Pancreas (tissue), 10 donors: ENCODE measurements at regions not wholly inside any gene's neighbourhood (a gene's known extent, or its start where the extent isn't known, plus 50 kb on each side); places are given as distances from the start of the nearest gene placed in this dataset.

Experiments
- ATAC-seq, 4 donors: fragments of 200-7000 bp; cut with Tn5 transposase; one replicate each; pipeline versions ENCODE4 v1.8.0 to v1.9.1; 2020; ENCODE audit warnings: mild to moderate bottlenecking in 4 of 4, moderate library complexity in 4 of 4
- DNase-seq, 6 donors: peaks; one replicate each; pipeline ENCODE4 v3.0.0-alpha.2; 2020
- FAIRE-seq: peaks from 2 replicates; lab custom pipeline; 2012; peaks lifted over from hg19 to GRCh38; lab: Jason Lieb, UNC
- H3K27ac ChIP-seq, 4 donors: fragments of 200-600 bp; sonication (generic); 1 replicate in 3 of 4; 2 replicates in 1 of 4; pipeline versions ENCODE4 v1.5.0 to v1.8.0; 2020
- H3K27me3 ChIP-seq, 4 donors: fragments of 200-600 bp; one replicate each; pipeline ENCODE4 v1.8.0; 2021
- H3K36me3 ChIP-seq, 3 donors: fragments of 200-600 bp; sonication (generic) in 1 of 3; one replicate each; pipeline versions ENCODE4 v1.5.0 to v1.8.0; 2020 to 2021
- H3K4me1 ChIP-seq, 3 donors: fragments of 200-600 bp; one replicate each; pipeline ENCODE4 v1.8.0; 2021
- H3K4me3 ChIP-seq, 4 donors: fragments of 200-600 bp; sonication (generic) in 2 of 4; one replicate each; pipeline versions ENCODE4 v1.5.0 to v1.8.0; 2020 to 2021
- H3K9me3 ChIP-seq, 4 donors: fragments of 200-600 bp; one replicate each; pipeline ENCODE4 v1.8.0; 2021
- CTCF ChIP-seq, 4 donors: fragments of 200-600 bp; sonication (generic) in 3 of 4; IDR thresholded peaks; one replicate each; pipeline versions ENCODE4 v1.5.0 to v1.8.0; 2021; ENCODE audit warnings: antibody characterized with exemption in 4 of 4
- WGBS, 2 donors: extraction: QIAGEN DNeasy Blood & Tissue Kit; methylation state at CpG; one replicate each; pipeline ENCODE4 v1.1.7; 2013; 5-methylcytosine and 5-hydroxymethylcytosine counted together
- intact Hi-C, 3 donors: fragments of 100-400 bp; cut with DNase I; formaldehyde crosslinking; loops; one replicate each; pipeline versions ENCODE4 v1.11.1 to v1.14.2; 2022
- donor health status: healthy with polysubstance abuse.
- donor health status: DM: no; HTN: no; CAD: no; lungs with moderate emphysema.
- donor health status: DM: no; HTN: no; CAD: no.
- donor health status: control.
- donor health status: control.
- donor health status: Bipolar disorder and iron deficiency.
- donor health status: DM: yes; HTN: yes; CAD: no.
- donor health status: DM: no; HTN: no; CAD: no.
- donor health status: DM: no; HTN: no; CAD: no.
- donor health status: DM: yes; HTN: yes; CAD: no.

- ATAC-seq, result no peak
- no peaks in the 10 kb centered on the region for H3K4me1 ChIP-seq
- H3K36me3 ChIP-seq, result no peaks in the 10 kb centered on the region
- no peak overlapping the region for H3K4me3 ChIP-seq
- no peak for FAIRE-seq
- no peak for TF ChIP-seq CTCF (IDR thresholded peaks at IDR 0.05)
- H3K27me3 ChIP-seq, result no peaks in the 10 kb centered on the region
- intact Hi-C loops, result no loop called here
- DNase-seq, result no peak
- H3K27ac ChIP-seq, result no peak overlapping the region
- H3K9me3 ChIP-seq, result no peaks in the 10 kb centered on the region
These were observed 408.8 kb upstream of the KIF2A start for GRCh38 chr5:61897251-61897650.

GRCh38 chr5:61901997-61902396 is 404.0 kb upstream of the KIF2A start:
- ATAC-seq, result no peak
- WGBS, 2 donors, result 88 to 94% methylated on average over 5 of the region's 5 CpGs
- H3K36me3 ChIP-seq, result no peaks in the 10 kb centered on the region
- no peak for FAIRE-seq
- no peaks in the 10 kb centered on the region for H3K4me1 ChIP-seq
- intact Hi-C loops, result no loop called here
- no peak overlapping the region for H3K4me3 ChIP-seq
- no peaks in the 10 kb centered on the region for H3K9me3 ChIP-seq
- no peak for TF ChIP-seq CTCF (IDR thresholded peaks at IDR 0.05)
- H3K27ac ChIP-seq, result no peak overlapping the region
- H3K27me3 ChIP-seq, result no peaks in the 10 kb centered on the region
- no peak for DNase-seq

DNA sequence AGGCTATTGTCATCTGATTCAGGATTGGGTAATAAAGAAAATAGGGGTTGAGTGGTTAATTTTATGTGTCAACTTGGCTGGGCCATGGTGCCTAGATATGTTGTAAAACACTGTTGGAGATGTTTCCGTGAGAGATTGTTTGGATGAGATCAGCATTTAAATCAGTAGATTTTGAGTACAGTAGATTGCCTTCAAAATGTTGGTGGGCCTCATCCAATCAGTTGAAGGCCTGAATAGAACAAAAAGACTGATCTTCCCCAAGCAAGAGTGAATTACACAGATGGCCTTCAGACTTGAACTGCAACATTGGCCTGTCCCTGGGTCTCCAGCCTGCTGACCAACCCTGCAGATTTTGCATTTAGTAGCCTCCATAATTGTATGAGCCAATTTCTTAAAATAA is 401.3 kb upstream of the KIF2A start:
- Histone ChIP-seq H3K4me1 (no peaks in the 10 kb centered on the region), H3K27me3 (no peaks in the 10 kb centered on the region), H3K9me3 (no peaks in the 10 kb centered on the region), H3K36me3 (no peaks in the 10 kb centered on the region), H3K27ac (no peak overlapping the region), H3K4me3 (no peak overlapping the region)
- DNase-seq (no peak), ATAC-seq (no peak), FAIRE-seq (no peak)
- intact Hi-C loops, result no loop called here
- WGBS, 2 donors, result 83 to 93% methylated on average over 1 of the region's 1 CpG
- TF ChIP-seq CTCF (IDR thresholded peaks at IDR 0.05), result no peak

DNA sequence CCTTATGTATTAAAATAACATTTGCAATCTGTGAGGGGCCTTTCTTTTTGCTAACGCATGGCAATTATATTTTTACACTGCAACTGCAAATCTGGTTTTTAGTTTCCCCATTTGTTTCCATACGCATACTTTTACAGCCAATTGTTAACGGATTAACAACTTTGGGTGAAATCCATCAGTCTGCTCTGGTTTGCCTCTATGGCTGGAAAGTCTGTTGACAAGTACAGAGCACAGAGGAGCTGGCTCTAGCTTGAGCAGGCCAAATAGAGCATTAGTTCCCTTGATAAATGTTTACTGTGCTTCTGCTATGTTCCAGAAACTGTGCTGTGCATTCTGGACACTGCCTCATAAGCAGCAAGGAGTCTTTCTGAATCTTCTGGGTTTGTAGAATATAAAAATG is 400.4 kb upstream of the KIF2A start:
- Histone ChIP-seq H3K36me3 (no peaks in the 10 kb centered on the region), H3K4me3 (no peak overlapping the region), H3K9me3 (no peaks in the 10 kb centered on the region), H3K27ac (no peak overlapping the region), H3K4me1 (no peaks in the 10 kb centered on the region), H3K27me3 (no peaks in the 10 kb centered on the region)
- WGBS, 2 donors, result 69 to 71% methylated on average over 3 of the region's 3 CpGs
- intact Hi-C loops, result no loop called here
- FAIRE-seq (no peak), DNase-seq (no peak), ATAC-seq (no peak)
- TF ChIP-seq CTCF (IDR thresholded peaks at IDR 0.05), result no peak

- ATAC-seq, result no peak
- FAIRE-seq, result no peak
- Histone ChIP-seq H3K27me3 (no peaks in the 10 kb centered on the region), H3K9me3 (no peaks in the 10 kb centered on the region), H3K4me1 (no peaks in the 10 kb centered on the region), H3K27ac (no peak overlapping the region), H3K36me3 (no peaks in the 10 kb centered on the region), H3K4me3 (no peak overlapping the region)
- no peak for TF ChIP-seq CTCF (IDR thresholded peaks at IDR 0.05)
- no peak for DNase-seq
- intact Hi-C loops, result no loop called here
- 76 to 84% methylated on average over 5 of the region's 5 CpGs for WGBS, 2 donors
These were observed 399.2 kb upstream of the KIF2A start for GRCh38 chr5:61906820-61907219.
